Esophagus squamous epithelium (tissue), 5 donors: ENCODE measurements at regions not wholly inside any gene's neighbourhood (a gene's known extent, or its start where the extent isn't known, plus 50 kb on each side); places are given as distances from the start of the nearest gene placed in this dataset.

Experiments used
- DNase-seq: peaks from one replicate; lab custom pipeline; 2025; lab: John Stamatoyannopoulos, UW
- H3K27ac ChIP-seq, 4 donors: fragments of 200-600 bp; sonication (generic); one replicate each; pipeline ENCODE4 v1.5.1; 2016 to 2019; ENCODE audit warnings: mild to moderate bottlenecking in 1 of 4
- H3K27me3 ChIP-seq, 4 donors: fragments of 200-600 bp; sonication (generic); 1 replicate in 3 of 4; 2 replicates in 1 of 4; pipeline versions ENCODE4 v1.5.1 to v1.6.0; 2017 to 2021; ENCODE audit warnings: antibody characterized with exemption in 1 of 4
- H3K36me3 ChIP-seq, 3 donors: fragments of 200-600 bp; sonication (generic); one replicate each; pipeline ENCODE4 v1.5.1; 2016 to 2019
- H3K4me1 ChIP-seq, 3 donors: fragments of 200-600 bp; sonication (generic); one replicate each; pipeline ENCODE4 v1.5.1; 2017 to 2019
- H3K4me3 ChIP-seq, 4 donors: fragments of 200-600 bp; sonication (generic); 1 replicate in 3 of 4; 2 replicates in 1 of 4; pipeline ENCODE4 v1.5.1; 2016 to 2019; ENCODE audit warnings: mild to moderate bottlenecking in 2 of 4, moderate library complexity in 1 of 4
- H3K9me3 ChIP-seq, 3 donors: fragments of 200-600 bp; sonication (generic); one replicate each; pipeline ENCODE4 v1.5.1; 2016 to 2019
- CTCF ChIP-seq, 6 experiments: fragments of 450-650 bp in 4 of 6; fragments of 200-600 bp in 2 of 6; sonication (generic) in 2 of 6; IDR thresholded peaks; one replicate each; pipeline ENCODE4 v1.5.1; 2016 to 2019; ENCODE audit warnings: antibody characterized with exemption in 6 of 6, mild to moderate bottlenecking in 4 of 6, moderate library complexity in 4 of 6
- POLR2A ChIP-seq, 4 donors: fragments of 450-650 bp; IDR thresholded peaks; one replicate each; pipeline ENCODE4 v1.6.1; 2017; ENCODE audit warnings: antibody characterized with exemption in 4 of 4, mild to moderate bottlenecking in 4 of 4, moderate library complexity in 3 of 4
- WGBS, 2 donors: methylation state at CpG; one replicate each; pipeline ENCODE4 v1.1.5; 2018; 5-methylcytosine and 5-hydroxymethylcytosine counted together
- intact Hi-C: fragments of 100-400 bp; cut with DNase I; formaldehyde crosslinking; loops from one replicate; pipeline ENCODE4 v1.15.0; 2022
- donor health status: DM: yes; HTN: yes; CAD: no.

GRCh38 chr13:73701160-73701559 lies 433.0 kb downstream of the KLF12 start:
- Histone ChIP-seq H3K27ac (peak overlapping the region in 3 of 4 donors; percentile 75 to 87 (median 84)), H3K4me1 (peaks cover 0 to 41% (median 7%) of the 10 kb centered on the region in 3 donors), H3K9me3 (no peaks in the 10 kb centered on the region), H3K27me3 (no peaks in the 10 kb centered on the region), H3K36me3 (no peaks in the 10 kb centered on the region), H3K4me3 (no peak overlapping the region)
- intact Hi-C loops = no loop called here
- DNase-seq = no peak
- no peak for TF ChIP-seq POLR2A (IDR thresholded peaks at IDR 0.05)
- no peak for TF ChIP-seq CTCF (IDR thresholded peaks at IDR 0.05)
- WGBS, 2 donors = 87 to 96% methylated on average over 1 of the region's 1 CpG

- intact Hi-C loops = no loop called here
- H3K9me3 ChIP-seq = no peaks in the 10 kb centered on the region
- no peaks in the 10 kb centered on the region for H3K27me3 ChIP-seq
- no peak for DNase-seq
- H3K4me3 ChIP-seq = no peak overlapping the region
- H3K36me3 ChIP-seq = peaks cover 0 to 14% (median 0%) of the 10 kb centered on the region in 3 donors
- H3K4me1 ChIP-seq = peaks cover 0 to 27% (median 7%) of the 10 kb centered on the region in 3 donors
- 75 to 85% methylated on average over 3 of the region's 3 CpGs for WGBS, 2 donors
- H3K27ac ChIP-seq = no peak overlapping the region
- TF ChIP-seq CTCF (IDR thresholded peaks at IDR 0.05) = no peak
- no peak for TF ChIP-seq POLR2A (IDR thresholded peaks at IDR 0.05)
These were observed 435.3 kb downstream of the KLF12 start for GRCh38 chr13:73698859-73699258.

GRCh38 chr13:73697166-73697565 lies 437.0 kb downstream of the KLF12 start:
- no peak for TF ChIP-seq POLR2A (IDR thresholded peaks at IDR 0.05)
- TF ChIP-seq CTCF (IDR thresholded peaks at IDR 0.05) = no peak
- Histone ChIP-seq H3K27me3 (no peaks in the 10 kb centered on the region), H3K4me3 (no peak overlapping the region), H3K9me3 (no peaks in the 10 kb centered on the region), H3K4me1 (peaks cover 0 to 12% (median 5%) of the 10 kb centered on the region in 3 donors), H3K36me3 (peaks cover 0 to 16% (median 0%) of the 10 kb centered on the region in 3 donors), H3K27ac (no peak overlapping the region)
- intact Hi-C loops = no loop called here
- DNase-seq = no peak

- no peak overlapping the region for H3K27ac ChIP-seq
- 95% methylated on average over 3 of the region's 3 CpGs for WGBS, 2 donors
- no peaks in the 10 kb centered on the region for H3K27me3 ChIP-seq
- H3K9me3 ChIP-seq = no peaks in the 10 kb centered on the region
- H3K4me1 ChIP-seq = peaks cover 0 to 8% (median under 1%) of the 10 kb centered on the region in 3 donors
- H3K36me3 ChIP-seq = peaks cover 0 to 16% (median 0%) of the 10 kb centered on the region in 3 donors
- DNase-seq = no peak
- intact Hi-C loops = no loop called here
- no peak for TF ChIP-seq POLR2A (IDR thresholded peaks at IDR 0.05)
- TF ChIP-seq CTCF (IDR thresholded peaks at IDR 0.05) = no peak
- no peak overlapping the region for H3K4me3 ChIP-seq
These were observed 437.5 kb downstream of the KLF12 start for GRCh38 chr13:73696713-73697112.

- Histone ChIP-seq H3K36me3 (peaks cover 0 to 16% (median 0%) of the 10 kb centered on the region in 3 donors), H3K4me3 (no peak overlapping the region), H3K27ac (no peak overlapping the region), H3K9me3 (no peaks in the 10 kb centered on the region), H3K27me3 (no peaks in the 10 kb centered on the region), H3K4me1 (peaks cover 0 to 4% (median 0%) of the 10 kb centered on the region in 3 donors)
- TF ChIP-seq CTCF (IDR thresholded peaks at IDR 0.05) = no peak
- TF ChIP-seq POLR2A (IDR thresholded peaks at IDR 0.05) = no peak
- 85 to 92% methylated on average over 2 of the region's 2 CpGs for WGBS, 2 donors
- no peak for DNase-seq
- intact Hi-C loops = no loop called here
These were observed 437.9 kb downstream of the KLF12 start for GRCh38 chr13:73696271-73696670.
